ENCODE measurements at regions not wholly inside any gene's neighbourhood (a gene's known extent, or its start where the extent isn't known, plus 50 kb on each side); places are given as distances from the start of the nearest gene placed in this dataset.

DNA sequence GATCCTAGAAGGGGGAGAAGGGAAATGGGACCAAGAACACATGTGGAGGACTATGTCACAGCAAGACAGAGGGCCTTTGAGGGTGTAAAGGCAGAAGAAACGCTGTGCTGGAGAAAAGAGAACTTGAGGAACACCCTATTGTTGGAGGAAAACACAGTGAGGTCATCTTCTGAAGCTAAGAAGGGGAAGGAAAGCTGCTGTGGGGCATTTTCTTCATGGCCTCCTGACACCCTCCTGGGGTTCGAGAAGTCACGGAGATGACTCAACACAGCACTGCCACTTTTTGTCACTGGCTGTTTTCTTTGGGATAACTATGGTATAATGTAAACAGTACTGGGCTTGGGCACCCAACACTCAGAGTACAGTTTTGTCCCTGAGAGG, 492.6 kb upstream of the CADM1 start:
- TF ChIP-seq, protein P1, sequence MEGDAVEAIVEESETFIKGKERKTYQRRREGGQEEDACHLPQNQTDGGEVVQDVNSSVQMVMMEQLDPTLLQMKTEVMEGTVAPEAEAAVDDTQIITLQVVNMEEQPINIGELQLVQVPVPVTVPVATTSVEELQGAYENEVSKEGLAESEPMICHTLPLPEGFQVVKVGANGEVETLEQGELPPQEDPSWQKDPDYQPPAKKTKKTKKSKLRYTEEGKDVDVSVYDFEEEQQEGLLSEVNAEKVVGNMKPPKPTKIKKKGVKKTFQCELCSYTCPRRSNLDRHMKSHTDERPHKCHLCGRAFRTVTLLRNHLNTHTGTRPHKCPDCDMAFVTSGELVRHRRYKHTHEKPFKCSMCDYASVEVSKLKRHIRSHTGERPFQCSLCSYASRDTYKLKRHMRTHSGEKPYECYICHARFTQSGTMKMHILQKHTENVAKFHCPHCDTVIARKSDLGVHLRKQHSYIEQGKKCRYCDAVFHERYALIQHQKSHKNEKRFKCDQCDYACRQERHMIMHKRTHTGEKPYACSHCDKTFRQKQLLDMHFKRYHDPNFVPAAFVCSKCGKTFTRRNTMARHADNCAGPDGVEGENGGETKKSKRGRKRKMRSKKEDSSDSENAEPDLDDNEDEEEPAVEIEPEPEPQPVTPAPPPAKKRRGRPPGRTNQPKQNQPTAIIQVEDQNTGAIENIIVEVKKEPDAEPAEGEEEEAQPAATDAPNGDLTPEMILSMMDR (IDR thresholded peaks at IDR 0.05; ENCODE audit: low read depth, low read length, missing input control) = no peak
- TF ChIP-seq GABPA (IDR thresholded peaks at IDR 0.05 in 1 of 2, conservative IDR thresholded peaks at IDR 0.05 in 1 of 2) = no peak
- no peak for TF ChIP-seq SP1 (IDR thresholded peaks at IDR 0.05)
- no peak for TF ChIP-seq TAF1 (conservative IDR thresholded peaks at IDR 0.05)
- TF ChIP-seq, protein P2, sequence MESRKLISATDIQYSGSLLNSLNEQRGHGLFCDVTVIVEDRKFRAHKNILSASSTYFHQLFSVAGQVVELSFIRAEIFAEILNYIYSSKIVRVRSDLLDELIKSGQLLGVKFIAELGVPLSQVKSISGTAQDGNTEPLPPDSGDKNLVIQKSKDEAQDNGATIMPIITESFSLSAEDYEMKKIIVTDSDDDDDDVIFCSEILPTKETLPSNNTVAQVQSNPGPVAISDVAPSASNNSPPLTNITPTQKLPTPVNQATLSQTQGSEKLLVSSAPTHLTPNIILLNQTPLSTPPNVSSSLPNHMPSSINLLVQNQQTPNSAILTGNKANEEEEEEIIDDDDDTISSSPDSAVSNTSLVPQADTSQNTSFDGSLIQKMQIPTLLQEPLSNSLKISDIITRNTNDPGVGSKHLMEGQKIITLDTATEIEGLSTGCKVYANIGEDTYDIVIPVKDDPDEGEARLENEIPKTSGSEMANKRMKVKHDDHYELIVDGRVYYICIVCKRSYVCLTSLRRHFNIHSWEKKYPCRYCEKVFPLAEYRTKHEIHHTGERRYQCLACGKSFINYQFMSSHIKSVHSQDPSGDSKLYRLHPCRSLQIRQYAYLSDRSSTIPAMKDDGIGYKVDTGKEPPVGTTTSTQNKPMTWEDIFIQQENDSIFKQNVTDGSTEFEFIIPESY (IDR thresholded peaks at IDR 0.05) = no peak
- no peak for TF ChIP-seq HNF4G (IDR thresholded peaks at IDR 0.05)
- TF ChIP-seq, protein P3, sequence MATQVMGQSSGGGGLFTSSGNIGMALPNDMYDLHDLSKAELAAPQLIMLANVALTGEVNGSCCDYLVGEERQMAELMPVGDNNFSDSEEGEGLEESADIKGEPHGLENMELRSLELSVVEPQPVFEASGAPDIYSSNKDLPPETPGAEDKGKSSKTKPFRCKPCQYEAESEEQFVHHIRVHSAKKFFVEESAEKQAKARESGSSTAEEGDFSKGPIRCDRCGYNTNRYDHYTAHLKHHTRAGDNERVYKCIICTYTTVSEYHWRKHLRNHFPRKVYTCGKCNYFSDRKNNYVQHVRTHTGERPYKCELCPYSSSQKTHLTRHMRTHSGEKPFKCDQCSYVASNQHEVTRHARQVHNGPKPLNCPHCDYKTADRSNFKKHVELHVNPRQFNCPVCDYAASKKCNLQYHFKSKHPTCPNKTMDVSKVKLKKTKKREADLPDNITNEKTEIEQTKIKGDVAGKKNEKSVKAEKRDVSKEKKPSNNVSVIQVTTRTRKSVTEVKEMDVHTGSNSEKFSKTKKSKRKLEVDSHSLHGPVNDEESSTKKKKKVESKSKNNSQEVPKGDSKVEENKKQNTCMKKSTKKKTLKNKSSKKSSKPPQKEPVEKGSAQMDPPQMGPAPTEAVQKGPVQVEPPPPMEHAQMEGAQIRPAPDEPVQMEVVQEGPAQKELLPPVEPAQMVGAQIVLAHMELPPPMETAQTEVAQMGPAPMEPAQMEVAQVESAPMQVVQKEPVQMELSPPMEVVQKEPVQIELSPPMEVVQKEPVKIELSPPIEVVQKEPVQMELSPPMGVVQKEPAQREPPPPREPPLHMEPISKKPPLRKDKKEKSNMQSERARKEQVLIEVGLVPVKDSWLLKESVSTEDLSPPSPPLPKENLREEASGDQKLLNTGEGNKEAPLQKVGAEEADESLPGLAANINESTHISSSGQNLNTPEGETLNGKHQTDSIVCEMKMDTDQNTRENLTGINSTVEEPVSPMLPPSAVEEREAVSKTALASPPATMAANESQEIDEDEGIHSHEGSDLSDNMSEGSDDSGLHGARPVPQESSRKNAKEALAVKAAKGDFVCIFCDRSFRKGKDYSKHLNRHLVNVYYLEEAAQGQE (IDR thresholded peaks at IDR 0.05) = no peak
- TF ChIP-seq YY1 (IDR thresholded peaks at IDR 0.05) = no peak
- TF ChIP-seq RAD21 (IDR thresholded peaks at IDR 0.05) = no peak
- TF ChIP-seq, protein P4, sequence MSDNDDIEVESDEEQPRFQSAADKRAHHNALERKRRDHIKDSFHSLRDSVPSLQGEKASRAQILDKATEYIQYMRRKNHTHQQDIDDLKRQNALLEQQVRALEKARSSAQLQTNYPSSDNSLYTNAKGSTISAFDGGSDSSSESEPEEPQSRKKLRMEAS (IDR thresholded peaks at IDR 0.05) = no peak
- TF ChIP-seq, protein P5, sequence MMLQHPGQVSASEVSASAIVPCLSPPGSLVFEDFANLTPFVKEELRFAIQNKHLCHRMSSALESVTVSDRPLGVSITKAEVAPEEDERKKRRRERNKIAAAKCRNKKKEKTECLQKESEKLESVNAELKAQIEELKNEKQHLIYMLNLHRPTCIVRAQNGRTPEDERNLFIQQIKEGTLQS (IDR thresholded peaks at IDR 0.05) = no peak
- no peak for TF ChIP-seq RXRA (IDR thresholded peaks at IDR 0.05)
- TF ChIP-seq EGR1 (IDR thresholded peaks at IDR 0.05; ENCODE audit: low read depth in 2 of 2) = no peak
- no peak for TF ChIP-seq JUND (IDR thresholded peaks at IDR 0.05)
